HG02759 (cell line): ENCODE measurements at regions not wholly inside any gene's neighbourhood (a gene's known extent, or its start where the extent isn't known, plus 50 kb on each side); places are given as distances from the start of the nearest gene placed in this dataset.
"Not testable (repeated sequence)": the region's sequence is repeated elsewhere in the genome, so short reads cannot be mapped to it uniquely, and the experiment has no call there.

Source experiments
- ATAC-seq: cut with Tn5 transposase; IDR thresholded peaks from one replicate; pipeline ENCODE4 v1.9.1; 2021; ENCODE audit warnings: mild to moderate bottlenecking, moderate library complexity; ENCODE audit not compliant: unreplicated experiment

GRCh38 chr3:193922034-193922774 is 213.7 kb upstream of the HES1 start:
- ATAC-seq, result no peak

GRCh38 chr3:193923958-193924357 is 212.0 kb upstream of the HES1 start:
- not testable (repeated sequence) for ATAC-seq

DNA sequence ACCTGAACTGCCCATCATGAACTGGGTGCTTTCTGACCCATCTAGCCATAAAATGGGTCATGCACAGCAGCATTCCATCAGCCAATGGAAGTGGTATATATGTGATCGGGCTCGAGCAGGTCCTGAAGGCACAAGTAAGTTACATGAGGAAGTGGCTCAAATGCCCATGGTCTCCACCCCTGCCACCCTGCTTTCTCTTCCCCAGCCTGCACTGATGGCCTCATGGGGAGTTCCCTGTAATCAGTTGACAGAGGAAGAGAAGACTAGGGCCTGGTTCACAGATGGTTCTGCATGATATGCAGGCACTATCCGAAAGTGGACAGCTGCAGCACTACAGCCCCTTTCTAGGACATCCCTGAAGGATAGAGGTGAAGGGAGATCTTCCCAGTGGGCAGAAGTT is 209.9 kb upstream of the HES1 start:
- ATAC-seq, result not testable (repeated sequence)

GRCh38 chr3:193927413-193928206 is 208.3 kb upstream of the HES1 start:
- not testable (repeated sequence) for ATAC-seq

DNA sequence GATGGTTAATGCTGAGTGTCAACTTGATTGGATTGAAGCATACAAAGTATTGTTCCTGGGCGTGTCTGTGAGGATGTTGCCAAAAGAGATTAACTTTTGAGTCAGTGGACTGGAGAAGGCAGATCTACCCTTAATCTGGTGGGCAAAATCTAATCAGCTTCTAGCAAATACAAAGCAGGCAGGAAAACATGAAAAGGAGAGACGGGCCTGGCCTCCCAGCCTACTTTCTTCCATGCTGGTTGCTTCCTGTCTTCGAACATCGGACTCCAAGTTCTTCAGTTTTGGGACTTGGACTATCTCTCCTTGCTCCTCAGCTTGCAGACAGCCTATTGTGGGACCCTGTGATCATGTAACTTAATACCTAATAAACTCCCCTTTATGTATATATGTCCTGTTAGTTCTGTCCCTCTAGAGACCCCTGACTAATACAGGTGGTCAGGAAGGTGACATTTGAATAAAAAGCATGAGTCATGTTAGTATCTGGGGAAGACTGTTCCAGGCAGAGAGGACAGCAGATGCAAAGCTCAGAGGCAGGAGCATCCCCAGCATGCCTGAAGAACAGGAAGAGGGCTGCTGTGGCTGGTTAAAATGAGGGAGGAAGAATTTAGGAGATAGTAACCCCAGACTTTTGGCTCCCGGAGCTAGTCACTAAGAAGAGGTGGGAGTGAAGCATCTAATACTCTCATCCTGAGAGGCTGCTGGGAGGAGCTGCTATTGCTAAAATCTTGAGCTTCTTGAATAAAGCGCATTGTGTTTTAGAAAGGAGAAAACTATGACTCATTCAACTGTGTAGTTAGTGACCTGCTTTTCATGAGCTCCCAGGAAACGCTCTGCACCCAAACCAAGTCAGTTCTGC is 207.4 kb upstream of the HES1 start:
- no peak for ATAC-seq

DNA sequence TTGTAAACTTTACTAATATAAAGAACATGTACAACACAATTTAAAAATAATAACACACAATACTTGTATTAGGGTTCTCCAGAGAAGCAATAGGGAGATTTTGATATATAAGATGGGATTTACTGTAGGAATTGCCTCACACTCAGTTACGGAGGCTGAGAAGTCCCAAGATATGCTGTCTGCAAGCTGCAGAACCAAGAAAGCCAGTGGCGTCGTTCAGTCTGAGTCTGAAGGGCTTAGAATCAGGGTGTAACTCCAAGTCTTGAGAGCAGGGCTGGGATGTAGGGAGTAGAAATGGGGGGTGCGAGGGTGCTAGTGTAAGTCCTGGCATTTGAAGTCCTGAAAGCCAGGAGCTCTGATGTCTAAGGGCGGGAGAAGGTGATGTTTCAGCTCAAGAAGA is 206.6 kb upstream of the HES1 start:
- ATAC-seq, result no peak

DNA sequence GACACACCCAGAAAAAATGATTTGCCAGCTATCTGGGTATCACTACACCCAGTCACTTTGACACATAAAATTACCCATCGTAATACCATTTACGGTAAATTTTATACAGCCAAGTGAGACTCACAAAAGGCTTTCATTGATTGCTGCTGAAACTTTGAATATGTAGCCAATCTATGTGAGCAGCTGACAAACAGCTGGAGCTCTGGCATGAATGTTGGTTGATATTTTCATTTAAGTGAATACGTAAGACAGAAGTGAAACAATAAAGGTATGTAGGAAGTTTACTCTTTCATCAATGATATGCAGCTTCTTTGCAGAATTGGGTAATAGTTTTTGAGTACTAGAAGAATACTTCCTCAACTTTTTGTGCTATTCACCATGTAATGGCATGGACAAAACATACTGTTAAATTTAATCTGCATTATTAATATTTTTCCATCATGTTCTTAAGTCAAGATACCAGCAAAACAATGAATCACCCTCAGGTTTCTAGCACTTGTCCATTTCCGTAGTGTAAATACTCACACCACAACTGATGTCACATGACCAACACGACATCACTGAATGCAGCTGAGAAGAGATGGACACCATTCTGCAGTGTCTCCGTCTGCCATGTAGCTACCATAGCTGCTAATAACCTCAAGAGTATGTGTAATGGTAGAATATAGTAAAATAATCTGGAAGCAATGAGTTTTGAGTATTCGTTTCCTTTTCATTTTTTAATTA is 205.9 kb upstream of the HES1 start:
- ATAC-seq, result no peak

DNA sequence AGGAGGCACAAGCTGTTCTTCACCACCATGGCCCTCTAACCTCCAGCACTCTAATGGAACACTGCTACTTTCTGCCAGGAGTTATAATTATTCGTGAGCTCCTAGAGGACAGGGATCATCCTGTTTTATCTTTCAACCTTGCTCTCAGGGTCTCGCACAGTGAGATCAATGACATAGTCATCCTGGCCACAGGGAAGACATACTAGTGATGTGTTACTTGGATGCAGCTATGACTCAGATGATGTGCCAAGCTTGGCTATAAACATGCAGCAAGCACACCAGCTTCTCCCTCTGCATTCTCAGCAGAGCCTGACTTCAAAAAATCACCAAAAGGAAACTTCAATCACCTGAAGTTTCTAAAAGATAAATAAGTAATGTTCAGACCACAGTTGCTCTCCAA is 203.8 kb upstream of the HES1 start:
- ATAC-seq, result no peak

GRCh38 chr3:193932576-193932975 is 203.4 kb upstream of the HES1 start:
- ATAC-seq, result no peak

DNA sequence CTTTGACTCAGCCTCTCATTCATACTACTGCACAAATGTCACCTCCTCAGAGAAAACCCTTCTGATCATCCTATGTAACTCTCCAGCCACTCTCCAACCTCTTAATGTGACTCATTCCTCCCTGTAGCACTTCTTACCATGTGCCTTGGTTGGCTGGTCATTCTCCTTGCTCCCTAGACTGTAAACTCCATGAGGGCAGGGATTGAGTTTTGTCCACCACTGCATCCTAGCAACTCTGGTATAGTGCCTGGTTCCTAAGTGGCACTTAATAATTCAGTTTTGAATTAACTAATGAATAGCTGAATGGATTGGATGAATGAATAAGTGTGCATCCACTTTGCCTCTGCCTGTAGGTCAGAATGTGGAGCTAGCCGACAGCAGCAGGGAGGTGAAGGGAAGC is 202.5 kb upstream of the HES1 start:
- no peak for ATAC-seq

GRCh38 chr3:193935916-193936315 is 200.0 kb upstream of the HES1 start:
- no peak for ATAC-seq

DNA sequence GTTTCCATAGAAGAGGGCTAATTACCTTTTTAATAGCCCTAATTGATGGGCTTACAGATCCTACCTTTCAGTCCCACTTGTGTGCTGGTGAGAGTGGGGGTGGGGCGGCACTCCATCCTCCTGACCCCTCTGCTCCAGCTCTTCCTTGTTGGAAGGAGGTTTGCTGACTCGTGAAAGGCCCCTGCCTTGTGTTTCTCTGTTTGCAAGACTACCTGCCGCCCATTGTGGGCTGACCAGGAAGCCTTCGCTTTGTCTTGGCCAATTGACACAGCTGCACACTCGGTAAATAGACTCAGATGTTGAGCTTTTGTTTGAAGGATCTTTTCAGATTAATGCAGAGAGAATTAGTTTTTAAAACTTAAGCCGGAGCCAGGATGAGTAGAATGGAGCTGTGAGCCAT is 197.3 kb upstream of the HES1 start:
- ATAC-seq, result no peak

DNA sequence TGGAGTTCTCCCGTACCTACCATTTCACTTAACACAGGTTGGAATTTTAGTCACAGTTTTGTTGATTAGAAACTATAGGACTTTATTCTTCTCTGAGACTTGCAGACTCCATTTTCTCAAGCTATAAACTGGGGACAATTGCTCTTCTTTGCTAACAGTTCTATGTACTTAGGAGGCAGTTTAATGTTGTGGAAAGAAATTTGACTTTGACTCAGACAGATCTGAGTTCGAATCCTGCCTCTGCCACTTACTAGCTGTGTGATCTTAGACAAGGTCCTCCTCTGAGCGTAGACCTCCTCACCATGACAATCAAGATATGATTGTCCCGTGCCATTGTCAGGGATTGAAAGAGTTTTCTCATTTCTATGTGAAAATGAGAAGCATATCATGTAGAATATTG is 196.4 kb upstream of the HES1 start:
- no peak for ATAC-seq

GRCh38 chr3:193940526-193940925 is 195.4 kb upstream of the HES1 start:
- no peak for ATAC-seq

- no peak for ATAC-seq
Observed at GRCh38 chr3:193941486-193941885, 194.5 kb upstream of the HES1 start.

GRCh38 chr3:193942516-193943055 is 193.4 kb upstream of the HES1 start:
- ATAC-seq, result no peak

GRCh38 chr3:193943200-193943599 is 192.7 kb upstream of the HES1 start:
- no peak for ATAC-seq

DNA sequence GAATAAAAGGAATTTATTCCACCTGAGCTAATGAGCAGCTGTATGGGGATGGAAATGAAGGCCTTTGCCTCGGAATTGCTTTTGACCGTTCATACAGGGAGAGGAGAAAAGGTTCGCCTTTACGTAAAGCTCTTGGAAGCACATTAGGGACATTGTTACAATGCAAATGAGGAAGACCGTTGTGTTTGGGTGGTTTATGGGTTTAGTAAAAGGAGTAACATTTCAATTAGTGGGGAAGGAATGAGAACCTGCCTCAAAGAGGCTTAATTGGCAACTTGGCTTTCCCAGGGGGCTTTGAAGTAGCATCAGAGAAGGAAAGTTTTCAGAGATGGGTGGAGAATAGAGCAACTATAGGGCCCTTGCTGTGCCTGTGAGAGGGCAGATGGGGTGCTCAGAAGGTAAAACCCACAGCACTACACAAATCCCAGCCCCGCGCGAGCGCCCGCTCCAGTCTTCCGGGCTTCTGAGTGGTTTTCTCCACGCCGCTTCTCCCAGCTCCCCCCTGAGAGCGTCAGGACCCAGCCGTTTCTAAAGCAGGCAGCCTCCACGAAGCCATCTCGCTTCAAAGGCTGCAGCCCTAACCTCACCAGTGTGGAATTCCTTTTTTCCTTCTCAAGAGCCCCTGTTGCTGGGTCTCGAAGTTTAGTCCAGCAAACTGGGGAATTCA is 192.0 kb upstream of the HES1 start:
- no peak for ATAC-seq

GRCh38 chr3:193944518-193944884 is 191.4 kb upstream of the HES1 start:
- no peak for ATAC-seq

DNA sequence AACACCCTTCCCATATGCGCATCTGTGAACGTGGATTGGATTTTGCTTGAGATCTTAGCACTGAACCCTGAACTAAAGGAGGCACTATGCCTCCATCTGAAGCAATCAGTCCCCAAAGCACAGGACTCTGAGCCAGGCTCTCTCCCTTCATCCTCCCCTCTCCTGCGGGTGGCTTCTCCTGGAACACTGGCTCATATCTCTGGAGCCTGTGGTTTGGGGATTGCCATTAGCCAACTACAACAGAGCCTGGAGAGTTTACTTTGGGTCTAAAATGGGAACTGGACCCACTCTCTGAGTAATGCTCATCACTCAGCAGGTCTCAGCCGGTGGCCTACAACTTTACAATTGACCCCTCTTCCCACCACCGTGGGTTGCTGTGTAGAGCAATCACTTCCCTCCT is 190.8 kb upstream of the HES1 start:
- ATAC-seq, result no peak
